T-helper 2 cell treated with Interferon-gamma antibody and Interleukin-4, amounts not matched to agents 100 ng/mL and 5 ng/mL, for 36 hours (primary cell): ENCODE measurements at regions not wholly inside any gene's neighbourhood (a gene's known extent, or its start where the extent isn't known, plus 50 kb on each side); places are given as distances from the start of the nearest gene placed in this dataset.

Source experiments
- intact Hi-C: fragments of 100-400 bp; cut with micrococcal nuclease; formaldehyde crosslinking; loops from one replicate; pipeline ENCODE4 v1.15.1; 2023

DNA sequence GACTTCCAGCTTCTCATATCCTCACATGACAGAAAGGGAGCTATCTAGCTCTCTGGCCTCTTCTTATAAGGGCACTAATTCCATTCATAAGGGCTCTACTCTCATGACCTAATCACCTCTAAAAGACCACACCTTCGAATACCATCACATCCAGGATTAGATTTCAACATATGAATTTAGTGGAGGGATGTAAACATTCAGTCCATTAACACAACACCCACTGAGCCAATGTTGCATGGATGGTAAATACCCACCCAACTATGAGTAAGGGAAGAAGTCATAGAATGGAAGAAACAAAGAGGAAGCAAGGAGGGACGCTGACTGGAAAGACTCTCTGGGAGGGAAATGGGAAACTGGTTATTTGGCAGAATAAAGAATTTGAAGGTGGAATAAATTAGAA is 112.6 kb upstream of the CCDC112 start:
- intact Hi-C loops = no loop called here

GRCh38 chr5:115402822-115403577 is 106.5 kb upstream of the CCDC112 start:
- intact Hi-C loops = no loop called here

GRCh38 chr5:115402092-115402491 is 105.6 kb upstream of the CCDC112 start:
- intact Hi-C loops = no loop called here

DNA sequence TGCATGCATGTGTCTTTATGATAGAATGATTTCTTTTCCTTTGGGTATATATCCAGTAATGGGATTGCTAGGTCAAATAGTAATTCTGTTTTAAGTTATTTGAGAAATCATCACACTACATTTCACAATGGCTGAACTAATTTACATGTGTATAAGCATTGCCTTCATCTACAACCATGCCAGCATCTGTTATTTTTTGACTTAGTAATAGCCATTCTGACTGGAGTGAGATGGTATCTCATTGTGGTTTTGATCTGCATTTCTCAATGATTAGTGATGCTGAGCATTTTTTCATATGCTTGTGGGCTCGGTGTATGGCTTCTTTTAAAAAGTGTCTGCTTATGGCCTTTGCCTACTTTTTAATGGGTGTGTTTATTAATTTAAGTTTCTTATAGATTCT is 102.3 kb upstream of the CCDC112 start:
- intact Hi-C loops = no loop called here

DNA sequence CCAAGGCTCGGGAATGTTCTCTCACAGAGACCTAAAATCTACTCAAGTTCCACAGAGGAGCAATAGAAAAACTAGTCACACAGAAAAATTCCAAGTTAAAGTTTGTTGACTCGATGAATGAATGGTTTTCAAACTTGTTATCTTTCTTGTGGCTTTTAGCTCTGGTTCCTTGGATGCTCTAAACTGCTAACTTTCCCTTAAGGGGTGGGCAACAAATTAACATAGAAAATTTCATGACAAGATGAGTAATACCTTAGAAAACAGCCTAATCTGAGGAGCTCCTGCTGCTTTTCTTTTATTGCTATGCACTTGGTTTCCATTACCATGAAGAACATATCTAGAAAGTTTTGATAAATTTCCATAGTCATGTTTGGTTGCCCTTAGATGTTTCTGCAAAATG is 100.2 kb upstream of the CCDC112 start:
- intact Hi-C loops = no loop called here

GRCh38 chr5:115396081-115396480 is 99.6 kb upstream of the CCDC112 start:
- intact Hi-C loops = no loop called here

- intact Hi-C loops = loop anchor here (5.0 kb wide), 1 partner anchor 178 kb away; no protein-coding TSS in a partner anchor
These were observed 98.1 kb upstream of the CCDC112 start for GRCh38 chr5:115394531-115394930.

GRCh38 chr5:115393239-115393638 is 96.8 kb upstream of the CCDC112 start:
- intact Hi-C loops = loop anchor here (5.0 kb wide), 1 partner anchor 179 kb away; no protein-coding TSS in a partner anchor

DNA sequence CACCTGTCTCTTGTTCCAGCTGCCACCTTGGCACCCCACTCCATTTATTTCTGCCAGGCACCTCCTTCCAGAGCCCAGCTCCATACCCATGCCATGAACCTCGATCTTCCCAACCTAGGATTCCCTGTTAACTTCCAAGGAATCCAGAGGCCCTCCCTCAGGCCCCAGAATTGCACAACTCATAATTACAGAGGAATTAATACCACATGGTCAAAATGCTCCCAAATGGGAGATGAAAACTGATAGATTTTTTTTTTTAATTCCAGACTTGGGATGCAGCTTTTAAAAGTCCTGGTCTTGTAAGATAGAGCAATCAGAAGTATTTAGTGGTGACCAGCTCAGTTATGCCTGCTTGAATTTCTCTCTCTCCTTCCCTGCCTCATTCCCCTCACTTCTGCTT is 96.2 kb upstream of the CCDC112 start:
- intact Hi-C loops = loop anchor here (5.0 kb wide), 1 partner anchor 180 kb away; no protein-coding TSS in a partner anchor

DNA sequence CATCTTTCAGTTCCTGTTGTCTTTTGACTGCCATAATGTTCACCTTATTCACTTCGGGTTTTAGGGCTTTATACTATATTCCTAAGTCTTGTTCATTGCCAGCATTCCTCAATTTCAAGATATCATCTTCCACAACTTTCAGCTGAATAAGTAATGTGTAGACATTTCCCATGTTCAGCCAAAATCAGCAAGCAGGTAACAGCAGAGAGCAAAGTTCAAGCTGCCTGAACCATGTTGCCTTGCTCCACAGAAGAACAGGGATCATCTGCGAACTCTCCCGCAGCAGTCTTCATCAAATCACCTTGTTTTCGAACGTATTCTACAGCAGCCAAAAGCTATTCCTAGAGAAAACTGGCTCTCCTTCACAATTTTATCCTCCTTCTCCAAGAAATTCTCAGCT is 95.3 kb upstream of the CCDC112 start:
- intact Hi-C loops = loop anchor here (5.0 kb wide), 1 partner anchor 181 kb away; no protein-coding TSS in a partner anchor

GRCh38 chr5:115389799-115390382 is 93.4 kb upstream of the CCDC112 start:
- intact Hi-C loops = loop anchor here (5.0 kb wide), 1 partner anchor 182 kb away; no protein-coding TSS in a partner anchor

- intact Hi-C loops = no loop called here
These were observed 92.8 kb upstream of the CCDC112 start for GRCh38 chr5:115389034-115389798.

- intact Hi-C loops = no loop called here
These were observed 91.8 kb upstream of the CCDC112 start for GRCh38 chr5:115388240-115388639.

DNA sequence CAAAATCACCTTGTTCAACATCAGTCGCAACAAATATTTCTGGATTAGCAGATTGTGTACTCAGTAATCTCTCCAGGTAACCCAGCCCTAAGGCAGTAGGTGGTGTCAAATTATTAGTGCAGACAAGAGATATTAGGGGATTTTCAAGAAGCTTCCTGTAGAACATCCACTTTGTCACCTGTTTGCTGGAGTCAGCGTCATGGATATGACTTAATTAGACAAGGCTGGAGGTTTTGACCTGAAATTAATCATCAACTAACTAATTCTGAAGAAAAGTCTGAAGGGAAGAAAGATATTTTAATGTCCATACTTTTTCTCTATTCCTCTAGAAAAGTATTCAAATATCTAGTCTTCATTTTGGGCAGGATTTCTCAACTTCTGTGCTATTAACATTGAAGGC is 91.4 kb upstream of the CCDC112 start:
- intact Hi-C loops = no loop called here

DNA sequence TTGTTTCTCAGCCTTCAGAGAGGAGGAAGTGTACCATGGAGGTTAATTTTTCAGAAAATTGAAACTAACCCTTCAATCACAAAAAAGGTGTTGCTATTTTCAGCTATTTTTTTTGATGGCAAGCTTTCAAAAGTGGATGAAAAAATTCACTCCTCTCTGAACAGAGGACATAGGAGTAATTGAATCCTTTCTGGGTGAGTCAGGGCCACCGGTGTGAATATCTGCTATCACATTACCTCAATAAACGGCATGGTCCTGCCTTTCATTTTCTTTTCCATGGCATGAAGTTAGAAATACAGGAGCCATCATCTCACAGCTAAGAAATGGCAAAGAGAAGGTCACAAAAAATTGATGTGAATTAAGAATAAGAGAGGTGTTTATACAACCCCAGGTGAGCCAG is 90.2 kb upstream of the CCDC112 start:
- intact Hi-C loops = no loop called here

- intact Hi-C loops = no loop called here
These were observed 88.3 kb upstream of the CCDC112 start for GRCh38 chr5:115384587-115385375.

- intact Hi-C loops = no loop called here
These were observed 86.5 kb upstream of the CCDC112 start for GRCh38 chr5:115382989-115383388.

DNA sequence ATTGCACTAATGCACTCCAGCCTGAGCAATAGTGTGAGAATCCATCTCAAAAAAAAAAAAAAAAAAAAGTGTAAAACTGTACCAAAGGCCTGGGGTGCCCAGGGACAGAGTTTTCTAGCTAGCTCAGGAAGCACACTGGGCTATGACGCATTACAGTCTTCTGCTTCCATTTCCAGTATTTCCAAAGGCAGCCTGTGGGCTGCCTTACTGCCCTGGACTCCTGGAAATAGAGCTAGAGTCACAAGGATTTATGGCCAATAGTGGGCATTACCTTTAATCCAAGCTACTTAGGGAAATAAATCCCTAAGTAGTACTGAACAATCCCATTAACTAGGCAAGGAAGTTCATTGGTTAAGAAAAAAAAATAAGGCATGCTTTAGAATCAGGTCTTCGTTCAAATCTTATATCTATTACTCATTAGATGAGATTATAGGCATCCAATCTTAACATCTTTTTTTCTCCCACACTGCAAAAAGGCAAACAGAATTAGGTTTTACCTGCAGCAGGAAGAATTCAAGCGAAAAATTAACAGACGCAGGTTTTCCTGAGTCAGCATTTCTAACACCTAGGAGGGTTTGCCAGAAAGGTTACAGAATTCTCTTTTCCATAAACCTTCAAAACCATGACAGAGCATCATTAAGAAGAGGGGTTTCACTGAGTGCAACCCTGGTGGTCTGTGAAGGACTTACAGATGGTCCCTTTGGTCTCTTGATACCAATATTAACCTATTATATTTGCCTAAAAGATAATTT is 85.6 kb upstream of the CCDC112 start:
- intact Hi-C loops = no loop called here

- intact Hi-C loops = loop anchor here (2.0 to 5.0 kb wide), 3 partner anchors 83 to 463 kb away; partner anchors contain the start of genes AP3S1, ATG12 and FEM1C
These were observed 83.3 kb upstream of the CCDC112 start for GRCh38 chr5:115379622-115380344.

DNA sequence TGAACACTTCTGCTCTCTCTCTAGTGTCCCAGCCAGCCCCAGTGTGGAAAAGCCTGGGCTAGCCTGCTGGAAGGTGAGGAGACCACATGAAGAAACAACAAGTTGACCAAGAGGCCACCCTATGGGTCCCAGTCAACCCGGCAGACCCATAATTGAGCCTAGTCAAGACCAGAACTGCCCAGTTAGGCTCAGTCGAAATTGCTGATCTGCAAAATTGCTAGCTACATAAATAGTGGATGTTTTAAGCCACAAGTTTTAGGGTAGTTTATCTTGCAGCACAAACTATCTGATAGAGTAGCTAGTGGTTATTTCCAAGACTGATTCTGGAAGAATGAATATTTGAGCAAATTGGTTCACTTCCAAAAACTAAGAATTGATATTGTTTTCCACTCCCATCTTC is 82.3 kb upstream of the CCDC112 start:
- intact Hi-C loops = loop anchor here (2.0 to 5.0 kb wide), 3 partner anchors 84 to 464 kb away; partner anchors contain the start of genes AP3S1, ATG12 and FEM1C
